Loucy (cell line): ENCODE measurements at regions not wholly inside any gene's neighbourhood (a gene's known extent, or its start where the extent isn't known, plus 50 kb on each side); places are given as distances from the start of the nearest gene placed in this dataset.

Experiments used
- EZH2phosphoT487 ChIP-seq: fragments of 200-600 bp; IDR thresholded peaks from 2 replicates; pipeline ENCODE4 v1.6.1; 2018; ENCODE audit warnings: antibody characterized with exemption, mild to moderate bottlenecking, moderate library complexity, borderline replicate concordance
- TF ChIP-seq, protein P1 (sequence below): fragments of 200-600 bp; sonication (generic); conservative IDR thresholded peaks from 2 replicates; pipeline ENCODE4 v1.5.1; 2014; ENCODE audit warnings: mild to moderate bottlenecking, antibody characterized with exemption, low read length

DNA sequence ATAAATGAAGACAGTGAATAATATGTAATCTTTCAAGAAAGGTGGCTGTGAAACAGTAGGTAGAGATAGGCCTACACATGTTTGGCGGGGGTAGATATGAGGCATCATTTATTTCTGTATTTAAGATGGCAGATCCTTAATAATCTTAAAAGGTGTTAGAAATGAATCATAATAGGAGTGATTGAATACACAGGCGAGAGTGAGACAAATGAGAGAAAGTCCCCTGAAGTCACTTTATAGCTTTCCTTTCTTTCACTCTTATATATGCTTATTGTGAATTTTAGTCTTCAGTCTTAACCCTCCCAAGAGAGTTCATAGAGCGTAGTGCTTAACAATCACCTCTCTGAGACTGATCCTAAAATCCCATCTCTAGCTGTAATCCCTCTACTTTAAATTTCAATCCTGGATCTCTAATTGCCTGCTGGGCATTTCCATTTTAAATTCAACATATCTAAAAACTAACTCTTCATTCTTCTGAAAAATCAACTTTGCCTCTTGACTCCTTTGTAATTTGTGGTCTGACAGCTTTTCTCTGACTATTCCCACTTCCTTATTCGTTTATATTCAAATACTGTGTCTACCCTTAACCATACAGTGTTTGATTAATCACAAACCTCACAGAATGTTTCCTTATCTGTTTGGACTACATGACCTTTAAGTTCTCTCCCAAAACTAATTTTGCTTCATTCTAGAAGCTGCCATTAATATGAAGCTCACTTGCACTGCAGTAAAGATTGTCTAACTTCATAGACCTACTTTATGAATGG is 463.7 kb upstream of the FSIP2 start:
- TF ChIP-seq, protein P1, sequence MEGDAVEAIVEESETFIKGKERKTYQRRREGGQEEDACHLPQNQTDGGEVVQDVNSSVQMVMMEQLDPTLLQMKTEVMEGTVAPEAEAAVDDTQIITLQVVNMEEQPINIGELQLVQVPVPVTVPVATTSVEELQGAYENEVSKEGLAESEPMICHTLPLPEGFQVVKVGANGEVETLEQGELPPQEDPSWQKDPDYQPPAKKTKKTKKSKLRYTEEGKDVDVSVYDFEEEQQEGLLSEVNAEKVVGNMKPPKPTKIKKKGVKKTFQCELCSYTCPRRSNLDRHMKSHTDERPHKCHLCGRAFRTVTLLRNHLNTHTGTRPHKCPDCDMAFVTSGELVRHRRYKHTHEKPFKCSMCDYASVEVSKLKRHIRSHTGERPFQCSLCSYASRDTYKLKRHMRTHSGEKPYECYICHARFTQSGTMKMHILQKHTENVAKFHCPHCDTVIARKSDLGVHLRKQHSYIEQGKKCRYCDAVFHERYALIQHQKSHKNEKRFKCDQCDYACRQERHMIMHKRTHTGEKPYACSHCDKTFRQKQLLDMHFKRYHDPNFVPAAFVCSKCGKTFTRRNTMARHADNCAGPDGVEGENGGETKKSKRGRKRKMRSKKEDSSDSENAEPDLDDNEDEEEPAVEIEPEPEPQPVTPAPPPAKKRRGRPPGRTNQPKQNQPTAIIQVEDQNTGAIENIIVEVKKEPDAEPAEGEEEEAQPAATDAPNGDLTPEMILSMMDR = no peak
- no peak for TF ChIP-seq EZH2phosphoT487
